Prostate gland (tissue), 2 donors: ENCODE measurements at regions not wholly inside any gene's neighbourhood (a gene's known extent, or its start where the extent isn't known, plus 50 kb on each side); places are given as distances from the start of the nearest gene placed in this dataset.

ENCODE experiments used
- DNase-seq: peaks from one replicate; pipeline ENCODE4 v3.0.0-alpha.2; 2019; ENCODE audit warnings: low spot score
- H3K27ac ChIP-seq, 2 donors: fragments of 200-600 bp; sonication (generic); 2 replicates each; pipeline ENCODE4 v1.5.1; 2017 to 2019
- H3K27me3 ChIP-seq: fragments of 200-600 bp; sonication (generic); replicated peaks from 2 replicates; pipeline ENCODE4 v1.5.1; 2019; ENCODE audit not compliant: insufficient read depth
- H3K36me3 ChIP-seq, 2 donors: fragments of 200-600 bp; sonication (generic); 1 replicate in 1 of 2; 2 replicates in 1 of 2; pipeline versions ENCODE4 v1.5.1 to v1.8.1; 2017 to 2019
- H3K4me1 ChIP-seq: fragments of 200-600 bp; sonication (generic); replicated peaks from 2 replicates; pipeline ENCODE4 v1.5.1; 2019
- H3K4me3 ChIP-seq, 2 donors: fragments of 200-600 bp; sonication (generic); 2 replicates each; pipeline ENCODE4 v1.5.1; 2017 to 2019
- H3K9me3 ChIP-seq: fragments of 200-600 bp; sonication (generic); 2 replicates; pipeline ENCODE4 v1.5.1; 2017
- CTCF ChIP-seq, 4 experiments: fragments of 200-600 bp in 2 of 4; fragments of 450-650 bp in 2 of 4; sonication (generic) in 2 of 4; IDR thresholded peaks; 1 replicate in 3 of 4; 2 replicates in 1 of 4; pipeline ENCODE4 v1.5.1; 2016 to 2019; ENCODE audit warnings: antibody characterized with exemption in 4 of 4, mild to moderate bottlenecking in 2 of 4, moderate library complexity in 2 of 4
- POLR2A ChIP-seq: fragments of 450-650 bp; IDR thresholded peaks from one replicate; pipeline ENCODE4 v1.6.1; 2016; ENCODE audit warnings: antibody characterized with exemption, mild to moderate bottlenecking
- POLR2AphosphoS5 ChIP-seq: sonication (generic); formaldehyde crosslinking; IDR thresholded peaks from one replicate; pipeline ENCODE4 v1.6.1; 2017; ENCODE audit warnings: antibody characterized with exemption
- WGBS: methylation state at CpG from one replicate; pipeline ENCODE4 v1.1.5; 2018; 5-methylcytosine and 5-hydroxymethylcytosine counted together
- intact Hi-C: fragments of 100-400 bp; cut with DNase I; formaldehyde crosslinking; loops from one replicate; pipeline ENCODE4 v1.14.2; 2022

- WGBS: 100% methylated on average over 1 of the region's 1 CpG
- intact Hi-C loops: no loop called here
- Histone ChIP-seq H3K4me1 (no peaks in the 10 kb centered on the region), H3K36me3 (no peaks in the 10 kb centered on the region), H3K9me3 (no peaks in the 10 kb centered on the region), H3K27me3 (no peaks in the 10 kb centered on the region), H3K4me3 (no peak overlapping the region), H3K27ac (no peak overlapping the region)
- DNase-seq: no peak
- TF ChIP-seq CTCF (IDR thresholded peaks at IDR 0.05): no peak
- no peak for TF ChIP-seq POLR2A
- no peak for TF ChIP-seq POLR2AphosphoS5
Observed at GRCh38 chr9:26067608-26068007, 389.4 kb upstream of the TUSC1 start.

- H3K4me1 ChIP-seq: no peaks in the 10 kb centered on the region
- H3K9me3 ChIP-seq: no peaks in the 10 kb centered on the region
- no peak for DNase-seq
- H3K4me3 ChIP-seq: no peak overlapping the region
- H3K36me3 ChIP-seq: no peaks in the 10 kb centered on the region
- WGBS: 41% methylated on average over 1 of the region's 1 CpG
- no peak overlapping the region for H3K27ac ChIP-seq
- intact Hi-C loops: no loop called here
- no peaks in the 10 kb centered on the region for H3K27me3 ChIP-seq
- TF ChIP-seq POLR2A (no peak), POLR2AphosphoS5 (no peak), CTCF (IDR thresholded peaks at IDR 0.05) (no peak)
Observed at GRCh38 chr9:26066237-26066636, 388.0 kb upstream of the TUSC1 start.

- H3K4me3 ChIP-seq: no peak overlapping the region
- no peaks in the 10 kb centered on the region for H3K4me1 ChIP-seq
- H3K27me3 ChIP-seq: no peaks in the 10 kb centered on the region
- TF ChIP-seq CTCF (IDR thresholded peaks at IDR 0.05) (no peak), POLR2A (no peak), POLR2AphosphoS5 (no peak)
- H3K36me3 ChIP-seq: no peaks in the 10 kb centered on the region
- H3K9me3 ChIP-seq: no peaks in the 10 kb centered on the region
- intact Hi-C loops: no loop called here
- DNase-seq: no peak
- H3K27ac ChIP-seq: no peak overlapping the region
- 22% methylated on average over 4 of the region's 4 CpGs for WGBS
Observed at GRCh38 chr9:26061948-26062575, 383.8 kb upstream of the TUSC1 start.

GRCh38 chr9:26058111-26058895 is 380.1 kb upstream of the TUSC1 start:
- WGBS: 81% methylated on average over 1 of the region's 1 CpG

GRCh38 chr9:26057050-26057449 is 378.8 kb upstream of the TUSC1 start:
- WGBS: 49% methylated on average over 3 of the region's 3 CpGs
- no peaks in the 10 kb centered on the region for H3K4me1 ChIP-seq
- no peaks in the 10 kb centered on the region for H3K9me3 ChIP-seq
- TF ChIP-seq POLR2AphosphoS5: no peak
- TF ChIP-seq CTCF (IDR thresholded peaks at IDR 0.05): no peak
- TF ChIP-seq POLR2A: no peak
- intact Hi-C loops: no loop called here
- no peak overlapping the region for H3K4me3 ChIP-seq
- no peaks in the 10 kb centered on the region for H3K27me3 ChIP-seq
- no peak for DNase-seq
- no peaks in the 10 kb centered on the region for H3K36me3 ChIP-seq
- H3K27ac ChIP-seq: no peak overlapping the region

More at GRCh38 chr9:26058111-26058895, 380.1 kb upstream of the TUSC1 start:
- no peak for DNase-seq
- H3K4me3 ChIP-seq: no peak overlapping the region
- H3K4me1 ChIP-seq: no peaks in the 10 kb centered on the region
- H3K27me3 ChIP-seq: no peaks in the 10 kb centered on the region
- no peaks in the 10 kb centered on the region for H3K9me3 ChIP-seq
- H3K36me3 ChIP-seq: no peaks in the 10 kb centered on the region
- no peak for TF ChIP-seq POLR2A
- no peak overlapping the region for H3K27ac ChIP-seq
- intact Hi-C loops: no loop called here
